ENCODE measurements at regions not wholly inside any gene's neighbourhood (a gene's known extent, or its start where the extent isn't known, plus 50 kb on each side); places are given as distances from the start of the nearest gene placed in this dataset.

DNA sequence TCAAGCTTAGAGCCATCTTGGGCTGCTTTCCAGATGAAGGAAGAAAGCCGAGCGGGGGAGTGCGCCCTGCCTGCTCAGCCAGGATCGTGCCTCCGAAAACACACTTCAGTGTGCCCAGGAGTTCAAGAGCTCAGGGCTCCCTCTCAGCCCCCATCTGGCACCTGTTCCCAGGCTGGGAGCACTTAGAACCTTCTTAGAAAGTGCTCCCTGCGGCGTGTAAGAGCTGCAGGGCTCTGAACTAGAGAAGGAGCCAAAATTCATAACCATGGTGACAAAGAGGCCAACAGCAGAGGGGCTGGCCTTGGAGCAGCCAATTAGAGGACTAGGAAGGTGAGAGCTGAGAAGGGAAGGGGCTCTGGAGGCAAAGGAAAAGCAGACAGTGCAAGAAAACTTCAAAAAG, 59.0 kb upstream of the TNRC6C start:
- DNase-seq, result no peak

GRCh38 chr17:77901481-77901880, 57.0 kb upstream of the TNRC6C start:
- no peak for DNase-seq

GRCh38 chr17:77905266-77905665, 53.2 kb upstream of the TNRC6C start:
- DNase-seq, result no peak

GRCh38 chr17:77905766-77906165, 52.7 kb upstream of the TNRC6C start:
- DNase-seq, result no peak

DNA sequence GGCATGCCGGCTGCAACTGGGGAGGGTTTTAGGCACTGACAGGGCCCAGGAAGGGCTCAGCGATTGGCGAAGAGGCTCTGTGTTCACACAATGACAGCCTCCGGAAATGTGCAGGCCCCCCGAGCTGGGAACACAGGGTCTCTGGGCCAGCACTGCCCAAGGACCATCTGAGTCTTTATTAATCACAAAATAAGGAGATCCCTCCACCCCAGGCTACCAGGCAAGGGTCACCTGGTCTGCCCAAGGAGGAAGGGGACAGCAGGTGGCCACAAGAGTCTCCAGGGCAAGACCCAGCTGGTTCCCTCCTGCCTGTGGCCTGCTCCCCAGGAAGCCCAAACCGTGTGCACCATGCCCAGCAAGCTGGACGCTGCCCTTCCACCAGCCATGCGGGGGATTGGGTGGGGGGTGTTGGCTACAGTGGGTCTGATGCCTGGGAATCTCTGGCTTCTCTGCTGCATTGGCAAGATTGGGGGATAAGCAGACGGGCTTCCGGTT, 52.1 kb upstream of the TNRC6C start:
- DNase-seq, result no peak

- DNase-seq, result no peak
These were observed 50.7 kb upstream of the TNRC6C start for GRCh38 chr17:77907497-77908461.

GRCh38 chr17:77908501-77908900, 50.0 kb upstream of the TNRC6C start:
- DNase-seq, result no peak
